GM23338 (cell line): ENCODE measurements at regions not wholly inside any gene's neighbourhood (a gene's known extent, or its start where the extent isn't known, plus 50 kb on each side); places are given as distances from the start of the nearest gene placed in this dataset.

ENCODE experiments used
- ATAC-seq: fragments of 200-7000 bp; cut with Tn5 transposase; 3 replicates; pipeline ENCODE4 v1.9.1; 2020
- DNase-seq: peaks from one replicate; pipeline ENCODE4 v3.0.0-alpha.2; 2015; ENCODE audit warnings: low spot score
- H2AFZ ChIP-seq: fragments of 200-600 bp; sonication (generic); 2 replicates; pipeline ENCODE4 v1.8.0; 2016; ENCODE audit warnings: antibody characterized with exemption, mild to moderate bottlenecking, moderate library complexity
- H3F3A ChIP-seq: fragments of 200-600 bp; sonication (generic); replicated peaks from 2 replicates; pipeline ENCODE4 v1.8.0; 2017; ENCODE audit warnings: antibody characterized with exemption, mixed run types, low read depth
- H3K27ac ChIP-seq: fragments of 200-600 bp; sonication (generic); 2 replicates; pipeline ENCODE4 v1.6.1; 2016; ENCODE audit warnings: low read depth
- H3K27me3 ChIP-seq: fragments of 200-600 bp; sonication (generic); 2 replicates; pipeline ENCODE4 v1.8.0; 2016; ENCODE audit warnings: mild to moderate bottlenecking, mixed run types, moderate library complexity; ENCODE audit not compliant: insufficient read depth
- H3K36me3 ChIP-seq: fragments of 200-600 bp; sonication (generic); 2 replicates; pipeline ENCODE4 v1.8.0; 2016; ENCODE audit warnings: mild to moderate bottlenecking; ENCODE audit not compliant: insufficient read depth
- H3K4me1 ChIP-seq: fragments of 200-600 bp; sonication (generic); 2 replicates; pipeline ENCODE4 v1.8.0; 2016; ENCODE audit warnings: mild to moderate bottlenecking, moderate library complexity; ENCODE audit not compliant: insufficient read depth
- H3K4me2 ChIP-seq: fragments of 200-600 bp; sonication (generic); 2 replicates; pipeline ENCODE4 v1.7.1; 2017; ENCODE audit warnings: mixed run types
- H3K4me3 ChIP-seq: fragments of 200-600 bp; sonication (generic); 2 replicates; pipeline ENCODE4 v1.6.1; 2016; ENCODE audit warnings: mixed run types
- H3K79me2 ChIP-seq: fragments of 200-600 bp; sonication (generic); replicated peaks from 2 replicates; pipeline ENCODE4 v1.8.0; 2017; ENCODE audit warnings: mild to moderate bottlenecking; ENCODE audit not compliant: insufficient read depth
- H3K9me2 ChIP-seq: fragments of 200-600 bp; sonication (generic); 2 replicates; pipeline ENCODE4 v1.8.0; 2017; ENCODE audit not compliant: insufficient read depth
- H4K20me1 ChIP-seq: fragments of 200-600 bp; sonication (generic); replicated peaks from 2 replicates; pipeline ENCODE4 v1.8.0; 2017; ENCODE audit warnings: mild to moderate bottlenecking; ENCODE audit not compliant: insufficient read depth
- H3K27ac Mint-ChIP-seq: 2 replicates; pipeline ENCODE4 v1.8.0; 2020; ENCODE audit warnings: inconsistent platforms, mild to moderate bottlenecking, moderate library complexity, mixed read lengths
- H3K27me3 Mint-ChIP-seq: 3 replicates; pipeline ENCODE4 v1.8.0; 2022; ENCODE audit warnings: low read depth, mild to moderate bottlenecking, moderate library complexity, mixed read lengths, inconsistent platforms; ENCODE audit not compliant: insufficient read depth, poor library complexity
- H3K36me3 Mint-ChIP-seq: 3 replicates; pipeline ENCODE4 v1.8.0; 2021; ENCODE audit warnings: low read depth, mild to moderate bottlenecking, inconsistent platforms, moderate library complexity, mixed read lengths
- H3K4me1 Mint-ChIP-seq: 3 replicates; pipeline ENCODE4 v1.8.0; 2020; ENCODE audit warnings: mild to moderate bottlenecking, inconsistent platforms, mixed read lengths
- H3K4me3 Mint-ChIP-seq: 3 replicates; pipeline ENCODE4 v1.8.0; 2021; ENCODE audit warnings: moderate library complexity, mild to moderate bottlenecking, inconsistent platforms, mixed read lengths
- H3K9me3 Mint-ChIP-seq: 3 replicates; pipeline ENCODE4 v1.8.0; 2020; ENCODE audit warnings: moderate library complexity, mild to moderate bottlenecking, inconsistent platforms, mixed read lengths
- CREB1 ChIP-seq: fragments of 250-450 bp; sonication (Bioruptor Pico); IDR thresholded peaks from 2 replicates; pipeline ENCODE4 v1.5.0; 2020; ENCODE audit warnings: low read depth, mild to moderate bottlenecking, moderate library complexity
- EZH2 ChIP-seq: fragments of 200-600 bp; sonication (generic); IDR thresholded peaks from one replicate; pipeline ENCODE4 v1.8.0; 2017; ENCODE audit warnings: antibody characterized with exemption, mild to moderate bottlenecking, low read depth; ENCODE audit not compliant: unreplicated experiment
- JUNB ChIP-seq: IDR thresholded peaks from one replicate; pipeline ENCODE4 v1.6.1; 2016; ENCODE audit warnings: antibody characterized with exemption; ENCODE audit not compliant: unreplicated experiment
- NANOG ChIP-seq: IDR thresholded peaks from 2 replicates; pipeline ENCODE4 v1.6.1; 2016; ENCODE audit warnings: antibody characterized with exemption, borderline replicate concordance
- TF ChIP-seq, protein P1 (sequence below): fragments of 250-450 bp; sonication (Bioruptor Pico); IDR thresholded peaks from 2 replicates; pipeline ENCODE4 v1.5.0; 2020; ENCODE audit warnings: mild to moderate bottlenecking, moderate library complexity

DNA sequence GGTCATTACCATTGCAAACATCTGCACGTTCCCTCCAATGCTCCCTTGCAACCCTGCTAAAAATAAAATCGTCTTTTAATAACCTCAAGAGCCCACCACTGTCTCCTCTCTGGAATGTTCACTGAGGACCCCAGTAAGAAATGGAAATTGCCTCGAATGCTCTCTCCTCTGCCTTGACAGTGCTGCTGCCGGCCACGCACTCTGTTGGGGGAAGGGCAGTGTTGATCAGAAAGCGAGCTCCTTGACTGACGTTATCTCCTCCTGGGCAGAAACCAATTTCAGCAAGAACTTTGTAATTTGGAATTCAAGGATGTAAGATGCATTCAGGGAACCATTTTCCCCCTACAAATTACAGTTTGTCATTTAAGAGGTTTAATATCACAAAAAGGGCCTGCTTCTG lies 718.5 kb downstream of the UQCRFS1 start:
- H2AFZ ChIP-seq = no peak overlapping the region
- Mint-ChIP-seq H3K36me3 (no peaks in the 10 kb centered on the region), H3K4me1 (peaks cover 30% of the 10 kb centered on the region), H3K27ac (no peak overlapping the region), H3K4me3 (no peak overlapping the region), H3K27me3 (peaks cover 7% of the 10 kb centered on the region), H3K9me3 (no peaks in the 10 kb centered on the region)
- H3K36me3 ChIP-seq = no peaks in the 10 kb centered on the region
- no peaks in the 10 kb centered on the region for H3K9me2 ChIP-seq
- H3K4me1 ChIP-seq = peaks cover 23% of the 10 kb centered on the region
- H3K4me2 ChIP-seq = peak overlapping the region; percentile 23; the same call in 1 of the 2 replicates
- H3K79me2 ChIP-seq = no peaks in the 10 kb centered on the region
- H3F3A ChIP-seq = no peaks in the 10 kb centered on the region
- H3K4me3 ChIP-seq = no peak overlapping the region
- ATAC-seq = peak; percentile 77
- no peaks in the 10 kb centered on the region for H4K20me1 ChIP-seq
- H3K27ac ChIP-seq = no peak overlapping the region
- H3K27me3 ChIP-seq = no peaks in the 10 kb centered on the region
- DNase-seq = peak; percentile 38
- TF ChIP-seq, protein P1, sequence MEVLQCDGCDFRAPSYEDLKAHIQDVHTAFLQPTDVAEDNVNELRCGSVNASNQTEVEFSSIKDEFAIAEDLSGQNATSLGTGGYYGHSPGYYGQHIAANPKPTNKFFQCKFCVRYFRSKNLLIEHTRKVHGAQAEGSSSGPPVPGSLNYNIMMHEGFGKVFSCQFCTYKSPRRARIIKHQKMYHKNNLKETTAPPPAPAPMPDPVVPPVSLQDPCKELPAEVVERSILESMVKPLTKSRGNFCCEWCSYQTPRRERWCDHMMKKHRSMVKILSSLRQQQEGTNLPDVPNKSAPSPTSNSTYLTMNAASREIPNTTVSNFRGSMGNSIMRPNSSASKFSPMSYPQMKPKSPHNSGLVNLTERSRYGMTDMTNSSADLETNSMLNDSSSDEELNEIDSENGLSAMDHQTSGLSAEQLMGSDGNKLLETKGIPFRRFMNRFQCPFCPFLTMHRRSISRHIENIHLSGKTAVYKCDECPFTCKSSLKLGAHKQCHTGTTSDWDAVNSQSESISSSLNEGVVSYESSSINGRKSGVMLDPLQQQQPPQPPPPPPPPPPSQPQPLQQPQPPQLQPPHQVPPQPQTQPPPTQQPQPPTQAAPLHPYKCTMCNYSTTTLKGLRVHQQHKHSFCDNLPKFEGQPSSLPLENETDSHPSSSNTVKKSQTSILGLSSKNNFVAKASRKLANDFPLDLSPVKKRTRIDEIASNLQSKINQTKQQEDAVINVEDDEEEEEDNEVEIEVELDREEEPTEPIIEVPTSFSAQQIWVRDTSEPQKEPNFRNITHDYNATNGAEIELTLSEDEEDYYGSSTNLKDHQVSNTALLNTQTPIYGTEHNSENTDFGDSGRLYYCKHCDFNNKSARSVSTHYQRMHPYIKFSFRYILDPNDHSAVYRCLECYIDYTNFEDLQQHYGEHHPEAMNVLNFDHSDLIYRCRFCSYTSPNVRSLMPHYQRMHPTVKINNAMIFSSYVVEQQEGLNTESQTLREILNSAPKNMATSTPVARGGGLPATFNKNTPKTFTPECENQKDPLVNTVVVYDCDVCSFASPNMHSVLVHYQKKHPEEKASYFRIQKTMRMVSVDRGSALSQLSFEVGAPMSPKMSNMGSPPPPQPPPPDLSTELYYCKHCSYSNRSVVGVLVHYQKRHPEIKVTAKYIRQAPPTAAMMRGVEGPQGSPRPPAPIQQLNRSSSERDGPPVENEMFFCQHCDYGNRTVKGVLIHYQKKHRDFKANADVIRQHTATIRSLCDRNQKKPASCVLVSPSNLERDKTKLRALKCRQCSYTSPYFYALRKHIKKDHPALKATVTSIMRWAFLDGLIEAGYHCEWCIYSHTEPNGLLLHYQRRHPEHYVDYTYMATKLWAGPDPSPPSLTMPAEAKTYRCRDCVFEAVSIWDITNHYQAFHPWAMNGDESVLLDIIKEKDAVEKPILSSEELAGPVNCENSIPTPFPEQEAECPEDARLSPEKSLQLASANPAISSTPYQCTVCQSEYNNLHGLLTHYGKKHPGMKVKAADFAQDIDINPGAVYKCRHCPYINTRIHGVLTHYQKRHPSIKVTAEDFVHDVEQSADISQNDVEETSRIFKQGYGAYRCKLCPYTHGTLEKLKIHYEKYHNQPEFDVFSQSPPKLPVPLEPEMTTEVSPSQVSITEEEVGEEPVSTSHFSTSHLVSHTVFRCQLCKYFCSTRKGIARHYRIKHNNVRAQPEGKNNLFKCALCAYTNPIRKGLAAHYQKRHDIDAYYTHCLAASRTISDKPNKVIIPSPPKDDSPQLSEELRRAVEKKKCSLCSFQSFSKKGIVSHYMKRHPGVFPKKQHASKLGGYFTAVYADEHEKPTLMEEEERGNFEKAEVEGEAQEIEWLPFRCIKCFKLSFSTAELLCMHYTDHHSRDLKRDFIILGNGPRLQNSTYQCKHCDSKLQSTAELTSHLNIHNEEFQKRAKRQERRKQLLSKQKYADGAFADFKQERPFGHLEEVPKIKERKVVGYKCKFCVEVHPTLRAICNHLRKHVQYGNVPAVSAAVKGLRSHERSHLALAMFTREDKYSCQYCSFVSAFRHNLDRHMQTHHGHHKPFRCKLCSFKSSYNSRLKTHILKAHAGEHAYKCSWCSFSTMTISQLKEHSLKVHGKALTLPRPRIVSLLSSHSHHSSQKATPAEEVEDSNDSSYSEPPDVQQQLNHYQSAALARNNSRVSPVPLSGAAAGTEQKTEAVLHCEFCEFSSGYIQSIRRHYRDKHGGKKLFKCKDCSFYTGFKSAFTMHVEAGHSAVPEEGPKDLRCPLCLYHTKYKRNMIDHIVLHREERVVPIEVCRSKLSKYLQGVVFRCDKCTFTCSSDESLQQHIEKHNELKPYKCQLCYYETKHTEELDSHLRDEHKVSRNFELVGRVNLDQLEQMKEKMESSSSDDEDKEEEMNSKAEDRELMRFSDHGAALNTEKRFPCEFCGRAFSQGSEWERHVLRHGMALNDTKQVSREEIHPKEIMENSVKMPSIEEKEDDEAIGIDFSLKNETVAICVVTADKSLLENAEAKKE (CRISPR knock-in tag) = no peak
- no peak for TF ChIP-seq NANOG

DNA sequence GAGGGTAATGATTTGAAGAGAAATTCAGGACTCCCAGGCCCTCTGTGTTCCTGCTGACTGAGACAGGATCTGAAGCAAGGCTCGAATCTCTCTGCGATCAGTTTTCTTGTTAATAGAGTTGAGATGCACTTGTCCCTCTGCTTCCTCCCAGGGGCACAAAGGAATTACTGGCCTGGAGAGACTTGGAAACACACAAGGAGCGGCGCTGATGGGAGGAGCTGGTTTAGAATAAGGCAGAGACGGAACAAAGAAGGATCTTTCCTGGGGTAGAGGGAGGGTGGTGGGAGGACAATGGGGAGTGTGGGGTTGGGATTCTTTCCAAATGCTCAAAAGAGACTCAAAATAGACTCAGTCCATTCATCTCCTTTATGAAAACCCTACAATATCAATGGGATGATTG lies 719.1 kb downstream of the UQCRFS1 start:
- Histone ChIP-seq H4K20me1 (no peaks in the 10 kb centered on the region), H3K4me2 (peak overlapping the region; percentile 23; the same call in 1 of the 2 replicates), H3K36me3 (no peaks in the 10 kb centered on the region), H3F3A (no peaks in the 10 kb centered on the region), H3K4me1 (peaks cover 23% of the 10 kb centered on the region), H3K27ac (no peak overlapping the region), H3K27me3 (no peaks in the 10 kb centered on the region), H3K9me2 (no peaks in the 10 kb centered on the region), H3K4me3 (no peak overlapping the region), H3K79me2 (no peaks in the 10 kb centered on the region), H2AFZ (0 out of 2 replicates have a peak overlapping the region, but pooled peaks have one; percentile 5)
- Mint-ChIP-seq H3K27ac (no peak overlapping the region; the same call in 1 of the 2 replicates), H3K4me1 (peaks cover 32% of the 10 kb centered on the region), H3K27me3 (peaks cover 5% of the 10 kb centered on the region), H3K36me3 (no peaks in the 10 kb centered on the region), H3K4me3 (no peak overlapping the region), H3K9me3 (no peaks in the 10 kb centered on the region)
- ATAC-seq = peak; percentile 87
- peak; percentile 55 for DNase-seq
- TF ChIP-seq, protein P1 (CRISPR knock-in tag) = no peak
- TF ChIP-seq CREB1 (CRISPR knock-in tag) = no peak
- no peak for TF ChIP-seq JUNB
- no peak for TF ChIP-seq EZH2
